Activated CD4-positive, alpha-beta T cell treated with anti-CD3 and anti-CD28 coated beads for 4 hours (primary cell): ENCODE measurements at regions not wholly inside any gene's neighbourhood (a gene's known extent, or its start where the extent isn't known, plus 50 kb on each side); places are given as distances from the start of the nearest gene placed in this dataset.
"Not testable (repeated sequence)": the region's sequence is repeated elsewhere in the genome, so short reads cannot be mapped to it uniquely, and the experiment has no call there.

Experiments used
- DNase-seq, 2 donors: peaks; one replicate each; pipeline ENCODE4 v3.0.0-alpha.2; 2020

- DNase-seq, result no peak
Observed at GRCh38 chr10:21130108-21130507, 233.0 kb upstream of the NEBL start.

- DNase-seq, result no peak
Observed at GRCh38 chr10:21125471-21126228, 228.5 kb upstream of the NEBL start.

- no peak for DNase-seq
Observed at GRCh38 chr10:21122907-21123306, 225.8 kb upstream of the NEBL start.

- DNase-seq, result not testable (repeated sequence)
Observed at GRCh38 chr10:21121822-21122221, 224.7 kb upstream of the NEBL start.

GRCh38 chr10:21114683-21115082 lies 217.6 kb upstream of the NEBL start:
- DNase-seq, result no peak

- DNase-seq, result no peak
Observed at GRCh38 chr10:21110358-21110757, 213.2 kb upstream of the NEBL start.

- not testable (repeated sequence) for DNase-seq
Observed at GRCh38 chr10:21106931-21107330, 209.8 kb upstream of the NEBL start.

GRCh38 chr10:21105331-21105730 lies 208.2 kb upstream of the NEBL start:
- DNase-seq, result not testable (repeated sequence)

- no peak for DNase-seq
Observed at GRCh38 chr10:21100871-21101514, 203.9 kb upstream of the NEBL start.

GRCh38 chr10:21100190-21100589 lies 203.1 kb upstream of the NEBL start:
- no peak for DNase-seq

- DNase-seq, result no peak
Observed at GRCh38 chr10:21099291-21100062, 202.4 kb upstream of the NEBL start.

GRCh38 chr10:21097926-21098355 lies 200.8 kb upstream of the NEBL start:
- DNase-seq, result no peak

- no peak for DNase-seq
Observed at GRCh38 chr10:21095494-21096055, 198.5 kb upstream of the NEBL start.

- no peak for DNase-seq
Observed at GRCh38 chr10:21095073-21095472, 198.0 kb upstream of the NEBL start.

- DNase-seq, result no peak
Observed at GRCh38 chr10:21092683-21093524, 195.8 kb upstream of the NEBL start.

- no peak for DNase-seq
Observed at GRCh38 chr10:21090609-21091082, 193.5 kb upstream of the NEBL start.

GRCh38 chr10:21087476-21087875 lies 190.4 kb upstream of the NEBL start:
- DNase-seq, result no peak

- DNase-seq, result no peak
Observed at GRCh38 chr10:21084700-21085099, 187.6 kb upstream of the NEBL start.

- no peak for DNase-seq
Observed at GRCh38 chr10:21083861-21084260, 186.8 kb upstream of the NEBL start.

- no peak for DNase-seq
Observed at GRCh38 chr10:21082206-21082605, 185.1 kb upstream of the NEBL start.

- no peak for DNase-seq
Observed at GRCh38 chr10:21080261-21080660, 183.2 kb upstream of the NEBL start.

GRCh38 chr10:21079330-21079658 lies 182.2 kb upstream of the NEBL start:
- no peak for DNase-seq
